Colonic mucosa (tissue), 4 donors: ENCODE measurements at regions not wholly inside any gene's neighbourhood (a gene's known extent, or its start where the extent isn't known, plus 50 kb on each side); places are given as distances from the start of the nearest gene placed in this dataset.

Source experiments
- DNase-seq: peaks from one replicate; pipeline ENCODE4 v3.0.0-alpha.2; 2020
- H3K27ac ChIP-seq: fragments of 200-600 bp; one replicate; pipeline ENCODE4 v1.8.0; 2021
- H3K27me3 ChIP-seq: fragments of 200-600 bp; one replicate; pipeline ENCODE4 v1.8.0; 2021
- H3K36me3 ChIP-seq: fragments of 200-600 bp; one replicate; pipeline ENCODE4 v1.8.0; 2021
- H3K4me1 ChIP-seq: fragments of 200-600 bp; one replicate; pipeline ENCODE4 v1.8.0; 2021; ENCODE audit warnings: mild to moderate bottlenecking
- H3K4me3 ChIP-seq: fragments of 200-600 bp; one replicate; pipeline ENCODE4 v1.8.0; 2021
- H3K9ac ChIP-seq, 2 donors: one replicate each; pipeline ENCODE4 v1.7.0; 2013; ENCODE audit warnings: control low read depth in 2 of 2, low read depth in 2 of 2, low read length in 2 of 2
- H3K9me3 ChIP-seq: fragments of 200-600 bp; one replicate; pipeline ENCODE4 v1.8.0; 2021
- intact Hi-C: fragments of 100-400 bp; cut with DNase I; formaldehyde crosslinking; loops from one replicate; pipeline ENCODE4 v1.14.1; 2022
- TF ChIP-seq, protein P1 (sequence below): fragments of 200-600 bp; IDR thresholded peaks from one replicate; pipeline ENCODE4 v1.8.0; 2022; ENCODE audit warnings: antibody characterized with exemption, mild to moderate bottlenecking
- donor health status: healthy.
- donor health status: DM: no; HTN: no; CAD: no.
- donor health status: DM: no; HTN: no; CAD: no.

DNA sequence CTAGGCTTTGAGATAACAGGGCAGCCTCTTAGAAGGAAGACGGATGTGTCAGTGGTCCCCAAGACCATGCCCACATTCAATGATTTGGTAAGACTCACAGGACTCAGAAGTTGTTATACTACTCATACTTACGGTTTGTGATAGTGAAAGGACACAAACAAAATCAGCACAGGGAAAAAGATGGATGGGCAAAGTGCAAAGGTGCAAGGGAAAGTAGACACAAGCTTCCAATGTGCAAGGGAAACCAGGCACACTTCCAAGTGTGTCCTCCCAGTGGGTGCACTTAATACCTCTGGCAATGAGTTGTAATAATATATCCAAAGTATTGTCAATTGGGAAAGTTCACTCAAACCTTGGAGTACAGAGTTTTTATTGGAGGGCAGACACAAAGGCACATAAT is 53.8 kb upstream of the VCX start:
- Histone ChIP-seq H3K9ac (no peak overlapping the region), H3K27ac (no peak overlapping the region), H3K27me3 (no peaks in the 10 kb centered on the region), H3K4me3 (no peak overlapping the region), H3K9me3 (no peaks in the 10 kb centered on the region), H3K36me3 (no peaks in the 10 kb centered on the region), H3K4me1 (no peaks in the 10 kb centered on the region)
- intact Hi-C loops: no loop called here
- TF ChIP-seq, protein P1, sequence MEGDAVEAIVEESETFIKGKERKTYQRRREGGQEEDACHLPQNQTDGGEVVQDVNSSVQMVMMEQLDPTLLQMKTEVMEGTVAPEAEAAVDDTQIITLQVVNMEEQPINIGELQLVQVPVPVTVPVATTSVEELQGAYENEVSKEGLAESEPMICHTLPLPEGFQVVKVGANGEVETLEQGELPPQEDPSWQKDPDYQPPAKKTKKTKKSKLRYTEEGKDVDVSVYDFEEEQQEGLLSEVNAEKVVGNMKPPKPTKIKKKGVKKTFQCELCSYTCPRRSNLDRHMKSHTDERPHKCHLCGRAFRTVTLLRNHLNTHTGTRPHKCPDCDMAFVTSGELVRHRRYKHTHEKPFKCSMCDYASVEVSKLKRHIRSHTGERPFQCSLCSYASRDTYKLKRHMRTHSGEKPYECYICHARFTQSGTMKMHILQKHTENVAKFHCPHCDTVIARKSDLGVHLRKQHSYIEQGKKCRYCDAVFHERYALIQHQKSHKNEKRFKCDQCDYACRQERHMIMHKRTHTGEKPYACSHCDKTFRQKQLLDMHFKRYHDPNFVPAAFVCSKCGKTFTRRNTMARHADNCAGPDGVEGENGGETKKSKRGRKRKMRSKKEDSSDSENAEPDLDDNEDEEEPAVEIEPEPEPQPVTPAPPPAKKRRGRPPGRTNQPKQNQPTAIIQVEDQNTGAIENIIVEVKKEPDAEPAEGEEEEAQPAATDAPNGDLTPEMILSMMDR: no peak
- DNase-seq: no peak

DNA sequence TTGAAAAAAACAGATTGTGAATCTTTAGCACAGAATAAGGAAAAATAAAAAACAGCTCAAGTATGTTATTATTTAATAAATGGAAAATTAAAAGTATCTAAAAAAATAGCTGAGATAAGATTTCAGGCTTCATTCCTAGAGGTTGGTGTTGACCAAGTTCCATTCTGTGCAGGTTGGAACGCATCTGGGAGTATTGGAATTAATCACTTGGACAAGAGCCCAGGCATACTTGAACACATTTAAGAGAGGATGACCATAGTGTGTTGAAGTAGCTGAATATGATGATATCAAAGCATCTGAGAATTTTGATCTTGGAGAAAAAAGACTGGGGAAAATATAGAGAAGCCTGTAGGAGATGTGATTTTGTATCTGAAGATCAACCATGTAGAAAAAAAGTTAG is 54.6 kb upstream of the VCX start:
- Histone ChIP-seq H3K27me3 (no peaks in the 10 kb centered on the region), H3K36me3 (no peaks in the 10 kb centered on the region), H3K27ac (no peak overlapping the region), H3K4me1 (no peaks in the 10 kb centered on the region), H3K4me3 (no peak overlapping the region), H3K9ac (no peak overlapping the region), H3K9me3 (no peaks in the 10 kb centered on the region)
- intact Hi-C loops: no loop called here
- no peak for DNase-seq
- TF ChIP-seq, protein P1: no peak

DNA sequence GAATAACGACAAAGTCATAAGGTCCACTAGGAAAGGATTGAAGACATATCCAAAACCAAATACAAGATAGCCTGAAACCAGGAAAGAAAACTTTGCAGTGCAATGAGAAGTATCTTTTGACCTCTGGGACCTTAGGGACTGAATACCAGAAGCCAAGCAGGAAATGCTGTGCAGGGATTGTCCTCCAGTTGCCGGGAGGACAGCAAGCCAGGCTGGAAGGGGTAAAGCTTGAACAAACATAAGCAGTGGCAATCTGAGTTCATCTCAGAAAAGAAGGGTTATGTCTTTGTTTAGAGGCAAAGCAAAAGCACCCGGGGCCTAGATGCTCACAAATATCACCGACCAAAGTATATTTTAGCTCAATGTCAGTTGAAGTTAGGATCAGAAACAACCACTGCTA is 55.3 kb upstream of the VCX start:
- no peak overlapping the region for H3K27ac ChIP-seq
- no peaks in the 10 kb centered on the region for H3K9me3 ChIP-seq
- intact Hi-C loops: no loop called here
- H3K4me1 ChIP-seq: no peaks in the 10 kb centered on the region
- DNase-seq: no peak
- H3K27me3 ChIP-seq: no peaks in the 10 kb centered on the region
- TF ChIP-seq, protein P1: no peak
- H3K9ac ChIP-seq: no peak overlapping the region
- no peaks in the 10 kb centered on the region for H3K36me3 ChIP-seq
- H3K4me3 ChIP-seq: no peak overlapping the region

- no peaks in the 10 kb centered on the region for H3K36me3 ChIP-seq
- no peak for DNase-seq
- TF ChIP-seq, protein P1: no peak
- H3K27me3 ChIP-seq: no peaks in the 10 kb centered on the region
- no peaks in the 10 kb centered on the region for H3K4me1 ChIP-seq
- no peaks in the 10 kb centered on the region for H3K9me3 ChIP-seq
- no peak overlapping the region for H3K4me3 ChIP-seq
- H3K9ac ChIP-seq: no peak overlapping the region
- intact Hi-C loops: no loop called here
- H3K27ac ChIP-seq: no peak overlapping the region
These were observed 58.4 kb upstream of the VCX start for GRCh38 chrX:7784580-7784979.

- Histone ChIP-seq H3K4me1 (no peaks in the 10 kb centered on the region), H3K36me3 (no peaks in the 10 kb centered on the region), H3K27ac (no peak overlapping the region), H3K27me3 (no peaks in the 10 kb centered on the region), H3K9me3 (no peaks in the 10 kb centered on the region), H3K4me3 (no peak overlapping the region), H3K9ac (no peak overlapping the region)
- TF ChIP-seq, protein P1: no peak
- intact Hi-C loops: no loop called here
- DNase-seq: no peak
These were observed 63.3 kb upstream of the VCX start for GRCh38 chrX:7779644-7780043.

DNA sequence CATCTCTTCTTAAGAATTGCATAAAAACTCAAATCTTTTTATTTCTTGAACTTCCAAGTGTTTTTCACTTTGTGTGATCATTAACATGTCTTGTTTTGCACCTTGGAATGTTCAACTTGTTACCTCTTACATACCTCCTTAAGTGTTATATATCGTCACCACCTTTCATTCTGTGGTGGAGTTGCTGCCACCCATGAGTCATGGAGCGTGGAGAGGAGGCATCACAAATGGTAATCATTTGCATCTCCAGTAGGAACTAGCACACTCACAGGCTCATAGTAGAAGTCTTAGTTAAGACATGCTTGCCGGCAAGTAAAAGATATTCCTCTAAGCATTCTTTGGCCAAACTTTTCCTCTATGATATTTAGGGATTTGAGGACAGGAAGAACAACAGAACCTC is 67.0 kb upstream of the VCX start:
- DNase-seq: no peak
- Histone ChIP-seq H3K27me3 (no peaks in the 10 kb centered on the region), H3K36me3 (no peaks in the 10 kb centered on the region), H3K27ac (no peak overlapping the region), H3K4me3 (no peak overlapping the region), H3K9me3 (no peaks in the 10 kb centered on the region), H3K4me1 (no peaks in the 10 kb centered on the region), H3K9ac (no peak overlapping the region)
- intact Hi-C loops: no loop called here
- TF ChIP-seq, protein P1: no peak
